ENCODE measurements at regions not wholly inside any gene's neighbourhood (a gene's known extent, or its start where the extent isn't known, plus 50 kb on each side); places are given as distances from the start of the nearest gene placed in this dataset.

- DNase-seq: no peak
Observed at GRCh38 chr2:128710242-128710641, 391.6 kb upstream of the HS6ST1 start.

GRCh38 chr2:128710729-128711128 lies 392.1 kb upstream of the HS6ST1 start:
- DNase-seq: no peak

- no peak for DNase-seq
Observed at GRCh38 chr2:128714285-128714684, 395.6 kb upstream of the HS6ST1 start.

- no peak for DNase-seq
Observed at GRCh38 chr2:128714851-128715312, 396.2 kb upstream of the HS6ST1 start.

- no peak for DNase-seq
Observed at GRCh38 chr2:128715360-128715759, 396.7 kb upstream of the HS6ST1 start.

- DNase-seq: no peak
Observed at GRCh38 chr2:128716299-128716721, 397.6 kb upstream of the HS6ST1 start.

GRCh38 chr2:128717758-128718710 lies 399.4 kb upstream of the HS6ST1 start:
- DNase-seq: no peak

- no peak for DNase-seq
Observed at GRCh38 chr2:128720080-128721022, 401.7 kb upstream of the HS6ST1 start.

GRCh38 chr2:128721096-128721495 lies 402.4 kb upstream of the HS6ST1 start:
- no peak for DNase-seq

GRCh38 chr2:128722489-128722888 lies 403.8 kb upstream of the HS6ST1 start:
- DNase-seq: no peak

GRCh38 chr2:128724547-128724946 lies 405.9 kb upstream of the HS6ST1 start:
- DNase-seq: no peak

GRCh38 chr2:128724972-128725371 lies 406.3 kb upstream of the HS6ST1 start:
- DNase-seq: no peak

- DNase-seq: no peak
Observed at GRCh38 chr2:128726236-128726635, 407.6 kb upstream of the HS6ST1 start.

- no peak for DNase-seq
Observed at GRCh38 chr2:128726911-128727310, 408.2 kb upstream of the HS6ST1 start.

- DNase-seq: no peak
Observed at GRCh38 chr2:128727404-128727803, 408.7 kb upstream of the HS6ST1 start.

GRCh38 chr2:128727914-128728313 lies 409.2 kb upstream of the HS6ST1 start:
- DNase-seq: no peak

- DNase-seq: no peak
Observed at GRCh38 chr2:128729051-128729450, 410.4 kb upstream of the HS6ST1 start.

GRCh38 chr2:128731994-128732650 lies 413.5 kb upstream of the HS6ST1 start:
- DNase-seq: no peak

GRCh38 chr2:128732976-128733431 lies 414.3 kb upstream of the HS6ST1 start:
- DNase-seq: no peak

GRCh38 chr2:128733450-128733849 lies 414.8 kb upstream of the HS6ST1 start:
- DNase-seq: no peak

GRCh38 chr2:128734521-128735295 lies 416.0 kb upstream of the HS6ST1 start:
- no peak for DNase-seq
